ENCODE measurements at regions not wholly inside any gene's neighbourhood (a gene's known extent, or its start where the extent isn't known, plus 50 kb on each side); places are given as distances from the start of the nearest gene placed in this dataset.
"Not testable (repeated sequence)": the region's sequence is repeated elsewhere in the genome, so short reads cannot be mapped to it uniquely, and the experiment has no call there.

DNA sequence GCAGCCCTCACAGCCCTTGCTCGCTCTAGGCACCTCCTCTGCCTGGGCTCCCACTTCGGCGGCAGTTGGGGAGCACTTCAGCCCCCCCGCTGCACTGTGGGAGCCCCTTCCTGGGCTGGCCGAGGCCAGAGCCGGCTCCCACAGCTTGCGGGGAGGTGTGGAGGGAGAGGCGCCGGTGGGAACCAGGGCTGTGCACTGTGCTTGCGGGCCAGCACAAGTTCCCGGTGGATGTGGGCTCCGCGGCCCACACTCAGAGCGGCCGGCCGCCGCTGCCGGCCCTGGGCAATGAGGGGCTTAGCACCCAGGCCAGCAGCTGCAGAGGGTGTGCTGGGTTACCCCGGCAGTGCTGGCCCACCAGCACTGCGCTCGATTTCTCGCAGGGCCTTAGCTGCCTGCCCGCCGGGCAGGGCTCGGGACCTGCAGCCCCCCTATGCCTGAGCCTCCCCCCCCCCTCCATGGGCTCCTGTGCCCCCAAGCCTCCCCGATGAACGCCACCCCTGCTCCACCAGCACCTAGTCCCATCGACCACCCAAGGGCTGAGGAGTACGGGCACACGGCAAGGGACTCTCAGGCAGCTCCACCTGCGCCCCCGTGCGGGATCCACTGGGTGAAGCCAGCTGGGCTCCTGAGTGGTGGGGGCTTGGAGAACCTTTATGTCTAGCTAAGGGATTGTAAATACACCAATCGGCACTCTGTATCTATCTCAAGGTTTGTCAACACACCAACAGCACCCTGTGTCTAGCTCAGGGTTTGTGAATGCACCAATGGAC is 224.8 kb downstream of the ZNF608 start:
- DNase-seq = no peak

DNA sequence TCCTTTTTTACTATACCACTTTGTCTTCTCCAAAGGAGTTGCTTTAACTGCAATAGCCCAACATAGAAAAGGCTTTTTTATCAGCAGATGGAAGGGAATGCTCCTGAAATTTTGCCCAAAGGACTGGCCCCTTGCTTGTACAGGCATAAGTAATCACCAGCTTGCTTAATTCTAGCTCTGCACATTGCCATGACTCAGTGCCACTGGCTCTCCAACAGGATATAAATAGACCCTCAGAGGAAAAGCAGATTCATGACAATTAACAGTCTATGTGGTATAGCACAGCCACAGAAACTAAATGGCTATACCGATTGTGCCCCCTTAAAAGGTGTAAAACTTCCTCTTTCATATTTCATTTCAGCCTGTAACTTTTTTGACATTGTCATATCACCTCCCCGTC is 227.0 kb downstream of the ZNF608 start:
- peak in 4 of 56 donors; percentile 1 to 8 (median 4) for DNase-seq

DNA sequence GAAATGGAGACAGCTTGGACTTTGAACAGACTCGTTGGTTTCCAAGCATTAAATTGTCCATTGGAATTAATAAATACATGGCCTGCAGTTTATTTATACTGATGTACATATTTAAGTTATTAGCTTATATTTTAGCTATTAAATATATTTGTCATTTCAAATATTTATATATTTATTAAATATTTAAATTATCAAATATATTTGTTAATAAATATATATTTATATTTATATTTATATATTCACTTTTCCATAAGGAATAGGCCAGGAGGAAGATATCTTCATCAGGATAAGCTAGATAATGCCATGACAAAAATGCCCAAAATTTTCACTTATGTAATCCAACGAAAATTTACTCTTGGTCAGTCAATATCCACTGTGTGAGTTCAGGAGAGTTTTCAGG is 229.9 kb downstream of the ZNF608 start:
- DNase-seq = no peak

DNA sequence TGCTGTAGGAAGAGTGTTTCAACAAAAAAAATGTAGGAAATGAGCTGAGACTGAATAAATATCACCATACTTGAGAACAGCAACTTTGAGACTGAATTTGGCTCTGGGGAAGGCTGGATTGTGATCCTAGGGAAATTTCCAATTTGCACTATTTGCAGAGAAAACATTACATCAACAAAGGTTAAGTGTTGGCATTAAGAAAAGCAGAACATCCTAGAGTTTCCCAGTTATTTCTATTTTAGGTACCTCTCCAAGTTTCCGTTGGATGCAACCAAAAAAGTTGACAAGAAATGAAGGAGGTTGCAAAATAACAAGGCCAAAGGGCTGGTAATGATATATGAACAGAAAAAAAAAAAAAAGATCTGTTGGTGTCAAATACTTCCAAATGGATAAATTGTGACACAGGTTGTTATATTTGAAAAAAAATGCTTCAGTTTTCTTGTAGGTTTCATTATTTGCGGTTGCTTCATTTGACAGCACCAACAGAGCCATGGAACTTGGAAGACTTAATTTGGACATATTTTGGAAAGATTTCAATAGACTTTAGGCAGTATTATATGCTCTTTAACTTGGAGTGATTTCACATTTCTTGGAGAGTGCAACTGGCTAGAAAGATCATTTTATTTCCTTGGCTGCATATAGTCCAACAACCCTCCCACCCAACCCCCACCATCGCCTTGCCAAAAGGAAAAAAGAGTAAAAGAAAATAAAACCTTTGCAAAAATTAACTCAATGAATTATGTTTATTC is 230.8 kb downstream of the ZNF608 start:
- DNase-seq = no peak

DNA sequence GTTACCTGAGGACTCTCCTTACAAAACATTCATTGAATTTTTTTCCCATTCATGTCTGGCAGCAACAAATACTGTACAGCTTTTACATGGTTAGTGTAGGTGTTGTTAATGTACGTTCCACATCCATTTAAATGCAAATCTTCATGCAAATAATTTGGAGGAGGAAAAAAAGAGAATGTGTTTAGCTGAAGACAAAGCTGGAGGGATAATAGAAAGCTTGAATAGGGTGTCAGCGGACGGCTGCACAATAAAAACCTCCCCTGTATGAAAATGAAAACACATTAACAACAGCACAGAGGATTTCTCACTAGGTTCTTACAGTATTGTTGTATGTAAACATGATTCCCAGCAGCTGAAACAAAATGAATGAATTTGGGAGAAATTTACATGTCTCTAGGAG is 231.5 kb downstream of the ZNF608 start:
- no peak for DNase-seq

DNA sequence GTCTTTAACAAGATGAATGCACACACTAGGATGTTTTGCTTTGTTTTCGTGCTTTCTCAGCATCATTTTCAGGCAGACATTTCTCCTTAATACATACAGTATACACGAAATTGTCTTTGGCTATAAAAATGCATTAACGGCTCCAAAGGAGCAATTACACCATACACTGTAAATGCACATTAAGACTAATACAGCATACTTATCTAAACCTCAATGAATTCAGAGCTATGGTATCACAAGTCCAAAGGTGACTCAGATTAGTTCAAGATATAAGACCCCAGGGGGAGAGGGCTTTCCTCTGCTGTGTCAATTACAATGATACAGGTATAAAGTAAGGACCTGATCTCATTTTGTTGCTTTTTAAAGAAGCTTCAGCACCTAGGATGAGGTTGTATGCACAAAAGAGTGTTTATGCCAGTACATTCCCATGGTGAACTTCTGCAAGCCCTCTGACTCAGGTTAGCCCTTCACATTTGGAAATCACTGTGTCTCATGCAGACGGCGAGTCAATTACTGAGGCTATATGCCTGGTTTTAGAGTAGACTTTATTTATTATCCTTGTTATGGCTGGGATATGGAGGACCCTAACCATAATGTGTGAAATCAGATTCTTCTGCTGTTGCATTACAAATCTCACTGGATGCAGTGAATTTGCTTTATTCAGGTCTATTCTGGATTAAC is 233.3 kb downstream of the ZNF608 start:
- no peak for DNase-seq

DNA sequence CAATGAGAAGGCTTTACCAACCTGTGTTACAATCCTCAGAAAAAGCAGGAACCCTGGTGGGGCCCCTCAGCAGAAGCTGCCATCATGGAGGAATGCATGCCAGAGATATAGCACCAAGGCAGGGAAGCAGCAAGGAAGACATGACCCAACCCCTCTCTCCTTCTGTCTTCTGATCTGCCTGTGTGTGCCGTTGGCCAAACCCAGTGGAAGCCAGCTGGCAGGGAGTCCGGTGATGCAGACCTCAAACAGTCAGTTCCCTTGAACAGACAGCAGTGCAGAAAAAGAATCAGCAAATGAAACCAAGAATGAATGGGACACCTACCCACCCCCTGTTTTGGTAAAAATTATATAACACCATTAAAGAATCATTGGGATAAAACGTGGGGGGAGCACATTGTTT is 234.2 kb downstream of the ZNF608 start:
- DNase-seq = peak in 13 of 56 donors; percentile 1 to 29 (median 8)

DNA sequence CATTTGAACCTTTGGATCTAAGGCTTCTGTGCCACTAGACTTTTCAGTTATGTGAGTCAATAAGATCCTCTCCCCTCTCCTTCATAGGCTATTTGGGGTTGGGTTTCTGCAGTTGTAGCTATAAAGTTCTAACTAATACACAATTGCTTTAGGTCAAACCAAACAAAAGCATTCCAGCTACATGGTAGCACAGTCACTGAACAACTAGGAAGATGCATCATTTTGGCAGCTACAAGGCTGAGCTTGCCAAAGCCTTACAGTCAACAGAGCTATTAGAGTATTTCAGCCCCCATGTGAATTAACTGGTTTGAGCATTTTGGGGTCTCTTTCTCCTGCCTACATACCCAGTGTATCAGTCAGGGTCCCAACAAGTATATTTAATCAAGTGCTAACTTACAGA is 234.6 kb downstream of the ZNF608 start:
- DNase-seq = no peak

DNA sequence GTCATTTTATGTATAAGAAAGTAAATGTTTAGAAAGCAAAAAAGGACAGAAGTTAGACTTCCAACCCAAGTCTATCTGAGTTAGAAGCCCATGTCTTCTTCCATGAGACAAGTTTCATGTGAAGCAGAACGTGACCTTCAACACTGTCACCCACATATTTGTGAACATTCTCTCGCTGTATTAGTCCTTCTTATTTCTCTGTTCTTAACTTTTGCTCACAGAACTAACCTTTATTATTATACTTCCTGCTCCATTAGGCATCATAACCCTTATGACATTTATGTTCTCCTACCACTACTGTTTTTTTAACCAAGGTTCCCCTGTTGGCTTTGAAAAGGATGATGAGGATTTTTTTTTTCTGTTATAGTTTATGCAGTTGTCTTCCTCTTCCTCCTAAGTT is 238.8 kb downstream of the ZNF608 start:
- DNase-seq = no peak

DNA sequence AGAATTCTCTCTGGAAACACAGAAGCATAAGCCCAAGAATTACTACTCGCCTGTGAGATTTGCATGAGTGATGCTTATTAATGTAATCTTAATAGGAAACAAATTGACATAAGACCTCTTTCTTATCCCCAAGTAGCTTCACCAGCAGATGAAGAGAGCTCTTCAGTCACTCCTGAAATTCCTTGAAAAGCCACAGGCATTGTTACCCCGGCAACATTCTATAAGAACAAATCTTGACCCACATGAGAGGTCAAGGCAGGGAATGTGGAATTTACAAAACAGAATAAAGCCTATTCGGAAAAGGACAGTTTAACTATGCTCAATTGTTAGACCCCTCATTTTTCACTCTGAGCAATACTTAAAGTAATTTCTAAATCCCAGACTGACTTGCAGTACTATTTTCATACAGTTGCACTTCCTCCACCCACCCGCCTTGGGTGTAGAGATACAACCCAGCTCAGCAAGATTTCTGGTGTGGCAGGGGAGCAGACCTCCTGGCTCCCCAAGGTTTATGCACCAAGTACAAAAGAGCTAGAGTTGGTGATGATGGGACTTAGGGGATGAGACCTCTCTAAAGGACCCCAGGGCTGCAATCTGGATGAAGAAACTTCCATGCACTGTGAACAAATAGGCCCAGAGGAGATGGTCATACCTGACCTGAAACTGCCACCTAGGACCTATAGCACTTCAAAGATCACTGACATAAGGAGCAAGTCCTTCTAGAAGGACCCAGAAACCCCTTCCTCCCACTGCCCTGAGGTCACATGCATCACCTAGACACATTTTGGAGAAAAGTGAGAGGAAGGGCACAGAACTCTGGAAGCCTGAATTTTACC is 242.1 kb downstream of the ZNF608 start:
- DNase-seq = no peak

DNA sequence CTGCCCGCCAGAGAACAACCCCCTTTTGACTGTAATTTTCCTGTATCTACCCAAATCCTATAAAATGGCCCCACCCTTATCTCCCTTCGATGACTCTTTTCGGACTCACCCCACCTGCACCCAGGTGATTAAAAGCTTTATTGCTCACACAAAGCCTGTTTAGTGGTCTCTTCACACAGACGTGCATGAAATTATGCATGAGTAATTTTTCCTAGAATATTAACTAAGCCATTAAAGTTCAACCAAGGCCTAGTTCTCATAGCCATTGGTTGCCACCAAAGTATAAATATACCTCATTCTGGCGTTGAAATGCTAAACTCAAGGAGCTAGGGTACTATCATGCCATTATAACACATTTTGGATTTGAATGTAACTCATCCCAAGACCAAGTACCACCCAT is 243.9 kb downstream of the ZNF608 start:
- DNase-seq = no peak

DNA sequence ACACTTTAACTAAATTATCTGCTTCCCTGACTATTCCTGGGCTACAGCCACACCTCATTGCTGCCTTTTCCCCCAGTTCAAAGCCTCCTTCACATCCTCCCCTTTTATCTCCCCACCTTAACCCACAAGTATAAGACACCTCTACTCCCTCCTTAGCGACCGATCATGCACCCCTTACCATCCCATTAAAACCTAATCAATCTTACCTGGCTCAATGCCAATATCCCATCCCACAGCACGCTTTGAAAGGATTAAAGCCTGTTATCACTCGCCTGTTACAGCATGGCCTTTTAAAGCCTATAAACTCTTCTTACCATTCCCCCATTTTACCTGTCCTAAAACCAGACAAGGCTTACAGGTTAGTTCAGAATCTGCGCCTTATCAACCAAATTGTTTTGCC is 246.6 kb downstream of the ZNF608 start:
- DNase-seq = not testable (repeated sequence)

DNA sequence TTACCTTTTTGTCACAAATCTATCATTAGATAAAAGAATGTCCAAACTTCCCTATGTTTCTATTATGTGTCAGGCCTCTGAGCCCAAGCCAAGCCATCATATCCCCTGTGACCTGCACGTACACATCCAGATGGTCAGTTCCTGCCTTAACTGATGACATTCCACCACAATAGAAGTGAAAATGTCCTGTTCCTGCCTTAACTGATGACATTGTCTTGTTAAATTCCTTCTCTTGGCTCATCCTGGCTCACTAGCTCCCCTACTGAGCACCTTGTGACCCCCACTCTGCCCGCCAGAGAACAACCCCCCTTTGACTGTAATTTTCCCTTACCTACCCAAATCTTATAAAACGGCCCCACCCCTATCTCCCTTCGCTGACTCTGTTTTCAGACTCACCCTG is 249.5 kb downstream of the ZNF608 start:
- not testable (repeated sequence) for DNase-seq

DNA sequence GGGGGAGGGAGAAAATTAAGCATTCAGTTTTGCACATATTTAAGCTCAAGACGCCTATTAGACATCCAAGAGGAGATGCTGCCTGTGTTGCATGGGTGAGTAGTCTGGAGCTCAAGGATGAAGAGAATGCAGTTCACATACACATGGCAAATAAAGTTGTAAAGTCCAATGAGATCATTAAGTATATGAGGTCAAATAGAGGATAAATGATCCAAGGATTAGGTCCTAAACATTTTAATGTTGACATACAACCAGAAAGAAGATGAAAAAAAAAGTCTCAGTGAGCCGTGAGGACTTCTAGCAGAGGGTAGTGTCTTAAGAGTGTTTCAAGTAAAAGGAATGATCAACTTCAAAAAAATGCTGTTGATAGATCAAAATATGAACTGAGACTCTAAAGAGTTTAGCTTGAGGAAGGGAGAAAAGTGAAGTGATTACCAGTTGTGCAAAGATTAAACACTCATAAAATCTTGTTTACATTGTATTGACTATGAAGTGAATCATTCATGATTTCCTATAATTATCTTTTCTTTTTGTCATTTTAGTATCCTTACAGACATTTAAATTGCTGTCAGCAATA is 251.8 kb downstream of the ZNF608 start:
- DNase-seq = no peak

DNA sequence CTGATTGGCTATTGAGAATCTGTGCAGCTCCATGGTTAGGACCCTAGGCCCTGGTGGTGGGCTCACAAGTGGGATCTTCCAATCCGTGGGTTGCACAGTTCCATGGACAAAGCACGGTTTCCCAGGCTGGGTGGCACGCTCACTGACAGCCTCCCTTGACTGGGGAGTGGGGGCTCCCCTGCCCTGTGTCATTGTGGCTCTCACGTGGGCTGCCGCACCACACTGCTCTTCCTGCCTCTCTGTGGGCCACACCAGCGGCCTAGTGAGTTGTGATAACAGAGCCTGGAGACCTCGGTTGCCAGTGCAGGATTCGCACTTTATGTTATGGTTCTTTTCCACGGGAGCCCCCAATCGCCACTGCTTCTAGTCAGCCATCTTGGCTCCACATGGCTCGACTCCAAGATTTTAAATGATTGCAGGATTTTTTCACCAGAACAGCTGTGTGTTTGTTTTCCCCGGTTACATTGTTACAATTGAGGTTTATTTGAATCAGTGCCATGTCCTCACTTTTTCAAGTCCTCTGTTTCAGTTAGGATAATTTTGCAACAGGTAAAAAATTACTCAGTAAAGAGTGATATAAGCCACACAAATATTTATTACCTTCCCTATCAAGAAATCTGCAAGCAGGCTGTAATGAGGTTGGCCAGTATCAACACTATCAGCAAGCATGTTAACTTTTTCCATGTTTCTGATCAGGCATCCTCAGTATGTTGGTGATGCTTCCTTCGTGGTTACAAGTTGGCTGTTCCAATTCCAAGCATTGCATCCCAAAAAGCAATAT is 253.8 kb downstream of the ZNF608 start:
- no peak for DNase-seq

DNA sequence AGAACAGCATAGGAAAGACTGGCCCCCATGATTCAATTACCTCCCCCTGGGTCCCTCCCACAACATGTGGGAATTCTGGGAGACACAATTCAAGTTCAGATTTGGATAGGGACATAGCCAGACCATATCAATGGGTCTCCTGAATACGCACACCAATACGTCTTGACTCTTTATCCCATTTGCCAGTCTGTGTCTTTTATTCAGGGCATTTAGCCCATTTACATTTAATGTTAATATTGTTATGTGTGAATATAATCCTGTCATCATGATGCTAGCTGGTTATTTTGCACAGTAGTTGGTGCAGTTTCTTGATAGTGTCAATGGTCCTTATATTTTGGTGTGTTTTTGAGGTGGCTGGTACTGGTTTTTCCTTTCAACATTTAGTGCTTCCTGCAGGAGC is 256.1 kb downstream of the ZNF608 start:
- not testable (repeated sequence) for DNase-seq

DNA sequence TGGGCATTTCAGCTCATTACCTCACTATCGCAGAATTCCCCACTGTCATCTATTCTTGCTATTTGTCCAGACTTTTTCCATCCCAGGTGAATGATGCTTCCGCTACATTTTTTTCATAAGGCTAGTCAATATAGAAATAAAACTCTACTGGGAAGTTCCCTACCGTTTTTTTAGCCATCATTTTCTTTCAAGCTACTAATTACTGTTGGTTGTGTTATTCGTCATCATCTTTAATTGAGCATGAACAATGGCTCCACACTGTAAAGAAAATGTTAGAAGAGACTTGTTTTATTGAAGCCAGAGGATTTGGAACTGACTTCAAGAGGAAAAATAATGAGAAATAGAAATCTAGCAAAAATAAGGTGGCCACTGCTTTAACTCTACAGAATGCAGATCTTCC is 265.0 kb downstream of the ZNF608 start:
- DNase-seq = no peak

DNA sequence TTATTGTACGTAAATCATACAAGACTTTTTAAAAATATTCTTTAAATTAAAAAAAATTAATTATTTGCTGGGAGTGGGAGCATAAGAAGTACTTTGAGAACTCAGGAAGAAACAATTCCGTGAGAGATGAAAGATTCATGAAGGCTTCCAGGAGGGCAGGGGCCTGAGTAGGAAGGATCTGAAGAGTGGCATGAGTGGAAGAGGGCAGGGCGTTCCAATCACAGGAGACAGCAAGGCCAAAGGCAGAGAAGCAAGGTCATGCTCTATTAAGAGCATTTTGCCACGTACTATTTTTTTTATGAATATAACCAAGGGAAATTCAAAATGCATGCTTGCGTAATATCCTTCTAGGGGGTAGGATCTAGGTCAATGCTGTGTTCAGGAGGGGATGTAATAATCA is 265.5 kb downstream of the ZNF608 start:
- no peak for DNase-seq

DNA sequence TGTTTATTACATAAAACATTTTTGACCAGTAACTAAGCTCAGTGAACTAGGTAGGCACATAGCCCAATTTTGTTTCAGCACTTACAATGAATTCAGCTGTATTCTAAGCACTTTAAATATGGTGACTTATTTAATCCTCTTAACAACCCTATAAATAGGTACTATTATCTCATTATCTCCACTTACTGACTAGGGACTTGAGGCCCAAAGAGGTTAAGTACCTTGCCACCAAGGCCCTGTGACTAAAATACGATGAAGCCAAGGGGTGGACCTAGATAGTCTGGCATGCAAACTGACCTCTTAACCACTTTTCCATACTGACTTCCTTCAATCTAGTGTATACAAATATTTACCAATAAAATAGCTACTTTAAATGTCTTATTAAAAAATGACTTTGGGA is 266.4 kb downstream of the ZNF608 start:
- no peak for DNase-seq

DNA sequence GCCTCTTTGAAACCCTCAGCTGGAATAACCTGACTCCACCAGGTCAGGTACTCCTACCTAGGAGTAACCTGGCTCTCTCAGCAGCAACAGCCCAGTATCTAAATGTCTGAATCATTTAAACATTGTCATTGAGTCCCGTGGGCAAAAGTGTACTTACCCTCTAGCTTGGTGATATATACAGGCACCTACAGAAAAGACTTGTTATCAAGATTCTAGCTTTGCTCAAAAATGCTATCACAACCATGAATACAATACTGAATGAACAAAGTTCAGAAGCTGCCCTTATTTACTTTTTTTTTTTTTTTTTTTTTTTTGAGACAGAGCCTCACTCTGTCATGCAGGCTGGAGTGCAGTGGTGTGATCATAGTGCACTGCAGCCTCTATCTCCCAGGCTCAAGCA is 268.2 kb downstream of the ZNF608 start:
- no peak for DNase-seq
